Neural progenitor cell (in vitro differentiated cells): ENCODE measurements at regions not wholly inside any gene's neighbourhood (a gene's known extent, or its start where the extent isn't known, plus 50 kb on each side); places are given as distances from the start of the nearest gene placed in this dataset.
A peak's percentile ranks its signal among the peaks of the same experiment; 100 is the strongest.

Experiments
- DNase-seq: peaks from one replicate; pipeline ENCODE4 v3.0.0-alpha.2; 2016; ENCODE audit warnings: low spot score
- H2AFZ ChIP-seq: fragments of 200-600 bp; sonication (generic); replicated peaks from 2 replicates; pipeline ENCODE4 v1.6.1; 2016; ENCODE audit warnings: antibody characterized with exemption
- H3F3A ChIP-seq: fragments of 200-600 bp; sonication (generic); 2 replicates; pipeline ENCODE4 v1.6.1; 2016; ENCODE audit warnings: antibody characterized with exemption, low read depth
- H3K27ac ChIP-seq: fragments of 200-600 bp; sonication (generic); 2 replicates; pipeline ENCODE4 v1.5.1; 2016; ENCODE audit warnings: mild to moderate bottlenecking
- H3K27me3 ChIP-seq: fragments of 200-600 bp; sonication (generic); 2 replicates; pipeline ENCODE4 v1.6.1; 2016; ENCODE audit warnings: mild to moderate bottlenecking, moderate library complexity
- H3K36me3 ChIP-seq: fragments of 200-600 bp; sonication (generic); 2 replicates; pipeline ENCODE4 v1.5.1; 2016
- H3K4me1 ChIP-seq: fragments of 200-600 bp; sonication (generic); 2 replicates; pipeline ENCODE4 v1.6.1; 2016; ENCODE audit warnings: mixed run types
- H3K4me2 ChIP-seq: fragments of 200-600 bp; sonication (generic); 2 replicates; pipeline ENCODE4 v1.6.1; 2016
- H3K4me3 ChIP-seq: fragments of 200-600 bp; sonication (generic); 2 replicates; pipeline ENCODE4 v1.5.1; 2016
- H3K79me2 ChIP-seq: fragments of 200-600 bp; sonication (generic); 2 replicates; pipeline ENCODE4 v1.6.1; 2016; ENCODE audit warnings: low read depth
- H3K9ac ChIP-seq: fragments of 200-600 bp; sonication (generic); 2 replicates; pipeline ENCODE4 v1.6.1; 2016
- H3K9me3 ChIP-seq: fragments of 200-600 bp; sonication (generic); 2 replicates; pipeline ENCODE4 v1.5.1; 2016; ENCODE audit warnings: low read depth
- H4K20me1 ChIP-seq: fragments of 200-600 bp; sonication (generic); 2 replicates; pipeline ENCODE4 v1.6.1; 2016; ENCODE audit warnings: low read depth
- H3K27ac Mint-ChIP-seq: 3 replicates; pipeline ENCODE4 v1.8.0; 2021; ENCODE audit warnings: mixed read lengths
- H3K27me3 Mint-ChIP-seq: 2 replicates; pipeline ENCODE4 v1.8.0; 2022; ENCODE audit warnings: low read depth, mild to moderate bottlenecking, inconsistent platforms, moderate library complexity, mixed read lengths; ENCODE audit not compliant: insufficient read depth
- H3K36me3 Mint-ChIP-seq: 3 replicates; pipeline ENCODE4 v1.8.0; 2021; ENCODE audit warnings: mixed read lengths
- H3K4me1 Mint-ChIP-seq: 3 replicates; pipeline ENCODE4 v1.8.0; 2021; ENCODE audit warnings: mixed read lengths
- H3K4me3 Mint-ChIP-seq: 3 replicates; pipeline ENCODE4 v1.8.0; 2021; ENCODE audit warnings: mild to moderate bottlenecking, moderate library complexity, mixed read lengths
- H3K9me3 Mint-ChIP-seq: 3 replicates; pipeline ENCODE4 v1.8.0; 2020; ENCODE audit warnings: mixed read lengths
- CTCF ChIP-seq: fragments of 200-600 bp; sonication (generic); IDR thresholded peaks from 2 replicates; pipeline ENCODE4 v1.5.1; 2017; ENCODE audit warnings: antibody characterized with exemption, mild to moderate bottlenecking
- EZH2 ChIP-seq: fragments of 200-600 bp; sonication (generic); IDR thresholded peaks from 2 replicates; pipeline ENCODE4 v1.6.1; 2017; ENCODE audit warnings: antibody characterized with exemption, mild to moderate bottlenecking, moderate library complexity
- EZH2phosphoT487 ChIP-seq: fragments of 200-600 bp; sonication (generic); IDR thresholded peaks from 2 replicates; pipeline ENCODE4 v1.6.1; 2017; ENCODE audit warnings: antibody characterized with exemption

- H3K4me2 ChIP-seq, result no peak overlapping the region
- Mint-ChIP-seq H3K4me1 (peaks cover 17% of the 10 kb centered on the region), H3K27me3 (peaks cover 3% of the 10 kb centered on the region), H3K36me3 (no peaks in the 10 kb centered on the region), H3K4me3 (no peak overlapping the region), H3K9me3 (no peaks in the 10 kb centered on the region), H3K27ac (no peak overlapping the region)
- no peaks in the 10 kb centered on the region for H3K36me3 ChIP-seq
- H3K9me3 ChIP-seq, result no peaks in the 10 kb centered on the region
- no peak overlapping the region for H3K27ac ChIP-seq
- no peak for TF ChIP-seq EZH2
- no peak for TF ChIP-seq CTCF
- no peak for TF ChIP-seq EZH2phosphoT487
- H3K27me3 ChIP-seq, result no peaks in the 10 kb centered on the region
- H3K4me3 ChIP-seq, result no peak overlapping the region
- H4K20me1 ChIP-seq, result no peaks in the 10 kb centered on the region
- no peak for DNase-seq
- peaks cover 12% of the 10 kb centered on the region for H3F3A ChIP-seq
- H3K4me1 ChIP-seq, result peaks cover 34% of the 10 kb centered on the region
- H3K9ac ChIP-seq, result no peak overlapping the region
- H3K79me2 ChIP-seq, result no peaks in the 10 kb centered on the region
- H2AFZ ChIP-seq, result no peak overlapping the region
These were observed 156.9 kb downstream of the DLEU7 start for GRCh38 chr13:50686551-50686950.

- no peaks in the 10 kb centered on the region for H3K9me3 Mint-ChIP-seq
- no peak overlapping the region for H3K27ac Mint-ChIP-seq
These were observed 155.9 kb downstream of the DLEU7 start for GRCh38 chr13:50687545-50687944.

GRCh38 chr13:50690006-50690405 is 153.5 kb downstream of the DLEU7 start:
- Histone ChIP-seq H3F3A (peaks cover 14% of the 10 kb centered on the region), H3K9me3 (no peaks in the 10 kb centered on the region), H3K4me2 (peak overlapping the region; percentile 15), H2AFZ (no peak overlapping the region), H3K27me3 (no peaks in the 10 kb centered on the region), H3K36me3 (no peaks in the 10 kb centered on the region), H3K9ac (no peak overlapping the region), H3K4me3 (no peak overlapping the region), H3K27ac (no peak overlapping the region), H3K4me1 (peaks cover 48% of the 10 kb centered on the region), H3K79me2 (no peaks in the 10 kb centered on the region), H4K20me1 (no peaks in the 10 kb centered on the region)
- no peak for TF ChIP-seq CTCF
- TF ChIP-seq EZH2phosphoT487, result no peak
- TF ChIP-seq EZH2, result no peak
- H3K27ac Mint-ChIP-seq, result no peak overlapping the region
- DNase-seq, result peak; percentile 11
- peaks cover 30% of the 10 kb centered on the region for H3K4me1 Mint-ChIP-seq
- H3K9me3 Mint-ChIP-seq, result no peaks in the 10 kb centered on the region
- no peak overlapping the region for H3K4me3 Mint-ChIP-seq
- H3K27me3 Mint-ChIP-seq, result no peaks in the 10 kb centered on the region
- H3K36me3 Mint-ChIP-seq, result no peaks in the 10 kb centered on the region

More at GRCh38 chr13:50687545-50687944, 155.9 kb downstream of the DLEU7 start:
- Histone ChIP-seq H3K4me3 (no peak overlapping the region), H3K27ac (no peak overlapping the region), H3K9me3 (no peaks in the 10 kb centered on the region), H3K9ac (no peak overlapping the region), H3K36me3 (no peaks in the 10 kb centered on the region), H3K27me3 (no peaks in the 10 kb centered on the region), H3K4me2 (no peak overlapping the region), H3F3A (peaks cover 13% of the 10 kb centered on the region), H3K4me1 (peaks cover 34% of the 10 kb centered on the region), H4K20me1 (no peaks in the 10 kb centered on the region), H3K79me2 (no peaks in the 10 kb centered on the region), H2AFZ (no peak overlapping the region)
- no peaks in the 10 kb centered on the region for H3K36me3 Mint-ChIP-seq
- peaks cover 22% of the 10 kb centered on the region for H3K4me1 Mint-ChIP-seq
- H3K27me3 Mint-ChIP-seq, result peaks cover 3% of the 10 kb centered on the region
- H3K4me3 Mint-ChIP-seq, result no peak overlapping the region
- DNase-seq, result no peak
- TF ChIP-seq CTCF (no peak), EZH2 (no peak), EZH2phosphoT487 (no peak)
